ENCODE measurements at regions not wholly inside any gene's neighbourhood (a gene's known extent, or its start where the extent isn't known, plus 50 kb on each side); places are given as distances from the start of the nearest gene placed in this dataset.

DNA sequence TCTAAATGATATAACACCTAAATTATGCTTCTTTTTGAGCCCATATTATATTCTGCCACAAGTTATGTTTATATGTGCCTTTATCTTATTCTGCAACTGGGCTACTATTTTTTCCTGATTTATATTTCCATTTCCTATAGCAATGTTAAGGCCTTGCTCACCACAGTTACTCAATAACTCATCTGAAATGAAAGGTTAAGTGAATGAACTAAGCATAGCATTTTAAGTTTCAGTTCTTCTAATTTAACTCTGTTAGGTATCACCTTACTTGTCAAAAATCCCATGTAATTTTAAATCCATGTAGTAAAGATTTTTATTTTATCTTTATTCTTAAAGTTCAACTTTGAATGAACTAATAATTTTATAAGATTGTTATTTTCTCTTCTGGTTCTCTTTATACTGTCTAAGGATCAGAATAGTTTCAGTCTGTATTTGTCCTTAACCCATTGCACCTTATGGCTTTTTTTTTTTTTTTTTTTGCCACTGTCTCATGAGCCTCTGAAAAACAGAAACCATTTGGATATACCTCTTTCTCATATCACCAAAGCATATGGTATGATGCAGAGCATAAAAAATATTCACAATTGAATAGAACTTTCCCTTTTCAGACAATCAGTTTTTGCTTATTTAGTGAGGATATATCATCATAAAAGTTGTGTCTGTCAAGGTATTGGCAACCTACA is 301.8 kb upstream of the ZWINT start:
- Histone ChIP-seq H4K20me1 (ENCODE audit: insufficient read depth, low read length) (no peaks in the 10 kb centered on the region), H3K4me3 (replicated peaks in 1 of 3; ENCODE audit: insufficient read depth in 1 of 3, low read depth in 2 of 3, low read length in 3 of 3) (no peak overlapping the region), H3K9me3 (ENCODE audit: low read length) (no peaks in the 10 kb centered on the region; the same call in 1 of the 2 replicates), H3K4me1 (ENCODE audit: insufficient read depth, low read length) (no peaks in the 10 kb centered on the region), H3K36me3 (replicated peaks in 1 of 2; ENCODE audit: control insufficient read depth in 1 of 2, insufficient read depth in 2 of 2, low read length in 2 of 2) (no peaks in the 10 kb centered on the region), H3K27me3 (ENCODE audit: control insufficient read depth in 1 of 2, insufficient read depth in 2 of 2, low read length in 2 of 2) (no peaks in the 10 kb centered on the region), H2AFZ (ENCODE audit: low read length) (no peak overlapping the region), H3K4me2 (ENCODE audit: low read depth, low read length) (no peak overlapping the region), H3K9ac (ENCODE audit: insufficient read depth, low read depth, low read length) (no peak overlapping the region), H3K79me2 (ENCODE audit: insufficient read depth, low read length) (no peaks in the 10 kb centered on the region), H3K27ac (ENCODE audit: extremely low read length, insufficient read depth, low read length) (no peak overlapping the region)
- no peak for TF ChIP-seq ATF7-NPFF (CRISPR knock-in tag; IDR thresholded peaks at IDR 0.05; ENCODE audit: low read depth)
- TF ChIP-seq ZNF83 (CRISPR knock-in tag; IDR thresholded peaks at IDR 0.05; ENCODE audit: borderline replicate concordance) = no peak
- TF ChIP-seq ZNF274 (CRISPR knock-in tag; IDR thresholded peaks at IDR 0.05) = no peak
- no peak for TF ChIP-seq HIVEP1 (CRISPR knock-in tag; IDR thresholded peaks at IDR 0.05)
- TF ChIP-seq, protein P1, sequence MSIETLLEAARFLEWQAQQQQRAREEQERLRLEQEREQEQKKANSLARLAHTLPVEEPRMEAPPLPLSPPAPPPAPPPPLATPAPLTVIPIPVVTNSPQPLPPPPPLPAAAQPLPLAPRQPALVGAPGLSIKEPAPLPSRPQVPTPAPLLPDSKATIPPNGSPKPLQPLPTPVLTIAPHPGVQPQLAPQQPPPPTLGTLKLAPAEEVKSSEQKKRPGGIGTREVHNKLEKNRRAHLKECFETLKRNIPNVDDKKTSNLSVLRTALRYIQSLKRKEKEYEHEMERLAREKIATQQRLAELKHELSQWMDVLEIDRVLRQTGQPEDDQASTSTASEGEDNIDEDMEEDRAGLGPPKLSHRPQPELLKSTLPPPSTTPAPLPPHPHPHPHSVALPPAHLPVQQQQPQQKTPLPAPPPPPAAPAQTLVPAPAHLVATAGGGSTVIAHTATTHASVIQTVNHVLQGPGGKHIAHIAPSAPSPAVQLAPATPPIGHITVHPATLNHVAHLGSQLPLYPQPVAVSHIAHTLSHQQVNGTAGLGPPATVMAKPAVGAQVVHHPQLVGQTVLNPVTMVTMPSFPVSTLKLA (IDR thresholded peaks at IDR 0.05) = no peak
- TF ChIP-seq ZFY (CRISPR knock-in tag; IDR thresholded peaks at IDR 0.05) = no peak
- TF ChIP-seq AGO2 (optimal IDR thresholded peaks at IDR 0.05; ENCODE audit: low read depth, low read length) = no peak
- no peak for TF ChIP-seq GLI4 (CRISPR knock-in tag; IDR thresholded peaks at IDR 0.05; ENCODE audit: borderline replicate concordance)
- TF ChIP-seq ZFP62 (CRISPR knock-in tag; IDR thresholded peaks at IDR 0.05) = no peak
- TF ChIP-seq TAF1 (CRISPR knock-in tag; IDR thresholded peaks at IDR 0.05) = no peak
- no peak for TF ChIP-seq SOX5 (CRISPR knock-in tag; IDR thresholded peaks at IDR 0.05; ENCODE audit: borderline replicate concordance)
- no peak for TF ChIP-seq KDM3A (CRISPR knock-in tag; IDR thresholded peaks at IDR 0.05; ENCODE audit: low read depth)
- TF ChIP-seq SAFB2 (CRISPR knock-in tag; IDR thresholded peaks at IDR 0.05; ENCODE audit: borderline replicate concordance, low read depth) = no peak
- TF ChIP-seq ISL2 (CRISPR knock-in tag; IDR thresholded peaks at IDR 0.05) = no peak
- TF ChIP-seq, protein P2, sequence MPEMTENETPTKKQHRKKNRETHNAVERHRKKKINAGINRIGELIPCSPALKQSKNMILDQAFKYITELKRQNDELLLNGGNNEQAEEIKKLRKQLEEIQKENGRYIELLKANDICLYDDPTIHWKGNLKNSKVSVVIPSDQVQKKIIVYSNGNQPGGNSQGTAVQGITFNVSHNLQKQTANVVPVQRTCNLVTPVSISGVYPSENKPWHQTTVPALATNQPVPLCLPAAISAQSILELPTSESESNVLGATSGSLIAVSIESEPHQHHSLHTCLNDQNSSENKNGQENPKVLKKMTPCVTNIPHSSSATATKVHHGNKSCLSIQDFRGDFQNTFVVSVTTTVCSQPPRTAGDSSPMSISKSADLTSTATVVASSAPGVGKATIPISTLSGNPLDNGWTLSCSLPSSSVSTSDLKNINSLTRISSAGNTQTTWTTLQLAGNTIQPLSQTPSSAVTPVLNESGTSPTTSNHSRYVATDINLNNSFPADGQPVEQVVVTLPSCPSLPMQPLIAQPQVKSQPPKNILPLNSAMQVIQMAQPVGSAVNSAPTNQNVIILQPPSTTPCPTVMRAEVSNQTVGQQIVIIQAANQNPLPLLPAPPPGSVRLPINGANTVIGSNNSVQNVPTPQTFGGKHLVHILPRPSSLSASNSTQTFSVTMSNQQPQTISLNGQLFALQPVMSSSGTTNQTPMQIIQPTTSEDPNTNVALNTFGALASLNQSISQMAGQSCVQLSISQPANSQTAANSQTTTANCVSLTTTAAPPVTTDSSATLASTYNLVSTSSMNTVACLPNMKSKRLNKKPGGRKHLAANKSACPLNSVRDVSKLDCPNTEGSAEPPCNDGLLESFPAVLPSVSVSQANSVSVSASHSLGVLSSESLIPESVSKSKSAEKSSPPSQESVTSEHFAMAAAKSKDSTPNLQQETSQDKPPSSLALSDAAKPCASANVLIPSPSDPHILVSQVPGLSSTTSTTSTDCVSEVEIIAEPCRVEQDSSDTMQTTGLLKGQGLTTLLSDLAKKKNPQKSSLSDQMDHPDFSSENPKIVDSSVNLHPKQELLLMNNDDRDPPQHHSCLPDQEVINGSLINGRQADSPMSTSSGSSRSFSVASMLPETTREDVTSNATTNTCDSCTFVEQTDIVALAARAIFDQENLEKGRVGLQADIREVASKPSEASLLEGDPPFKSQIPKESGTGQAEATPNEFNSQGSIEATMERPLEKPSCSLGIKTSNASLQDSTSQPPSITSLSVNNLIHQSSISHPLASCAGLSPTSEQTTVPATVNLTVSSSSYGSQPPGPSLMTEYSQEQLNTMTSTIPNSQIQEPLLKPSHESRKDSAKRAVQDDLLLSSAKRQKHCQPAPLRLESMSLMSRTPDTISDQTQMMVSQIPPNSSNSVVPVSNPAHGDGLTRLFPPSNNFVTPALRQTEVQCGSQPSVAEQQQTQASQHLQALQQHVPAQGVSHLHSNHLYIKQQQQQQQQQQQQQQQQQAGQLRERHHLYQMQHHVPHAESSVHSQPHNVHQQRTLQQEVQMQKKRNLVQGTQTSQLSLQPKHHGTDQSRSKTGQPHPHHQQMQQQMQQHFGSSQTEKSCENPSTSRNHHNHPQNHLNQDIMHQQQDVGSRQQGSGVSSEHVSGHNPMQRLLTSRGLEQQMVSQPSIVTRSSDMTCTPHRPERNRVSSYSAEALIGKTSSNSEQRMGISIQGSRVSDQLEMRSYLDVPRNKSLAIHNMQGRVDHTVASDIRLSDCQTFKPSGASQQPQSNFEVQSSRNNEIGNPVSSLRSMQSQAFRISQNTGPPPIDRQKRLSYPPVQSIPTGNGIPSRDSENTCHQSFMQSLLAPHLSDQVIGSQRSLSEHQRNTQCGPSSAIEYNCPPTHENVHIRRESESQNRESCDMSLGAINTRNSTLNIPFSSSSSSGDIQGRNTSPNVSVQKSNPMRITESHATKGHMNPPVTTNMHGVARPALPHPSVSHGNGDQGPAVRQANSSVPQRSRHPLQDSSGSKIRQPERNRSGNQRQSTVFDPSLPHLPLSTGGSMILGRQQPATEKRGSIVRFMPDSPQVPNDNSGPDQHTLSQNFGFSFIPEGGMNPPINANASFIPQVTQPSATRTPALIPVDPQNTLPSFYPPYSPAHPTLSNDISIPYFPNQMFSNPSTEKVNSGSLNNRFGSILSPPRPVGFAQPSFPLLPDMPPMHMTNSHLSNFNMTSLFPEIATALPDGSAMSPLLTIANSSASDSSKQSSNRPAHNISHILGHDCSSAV (CRISPR knock-in tag; IDR thresholded peaks at IDR 0.05; ENCODE audit: borderline replicate concordance) = no peak
- no peak for TF ChIP-seq HNF4G (IDR thresholded peaks at IDR 0.05; ENCODE audit: borderline replicate concordance, low read depth, low read length)
- TF ChIP-seq HNF4G (CRISPR knock-in tag; IDR thresholded peaks at IDR 0.05; ENCODE audit: borderline replicate concordance, low read depth) = no peak
- TF ChIP-seq ZNF138 (CRISPR knock-in tag; IDR thresholded peaks at IDR 0.05; ENCODE audit: low read depth) = no peak
- no peak for DNase-seq (ENCODE audit: low spot score)
- no peak for ATAC-seq
- in situ Hi-C loops (cut with HindIII; ENCODE audit: extremely low pct_ligation_motif_present, low pct_unique_long_range_greater_than_20kb) (no loop called here), intact Hi-C loops (cut with micrococcal nuclease; ENCODE audit: unreplicated experiment) (no loop called here)
- POLR2A ChIA-PET = no interaction called here
- FAIRE-seq = no peak
- CTCF ChIA-PET (ENCODE audit: low intra/inter-chr PET ratio, low total read pairs) = no interaction called here
- BruUV-seq (replicated peaks) = no TSS peak

All from HepG2 (cell line).